Common myeloid progenitor, CD34-positive (primary cell): ENCODE measurements at regions not wholly inside any gene's neighbourhood (a gene's known extent, or its start where the extent isn't known, plus 50 kb on each side); places are given as distances from the start of the nearest gene placed in this dataset.

Source experiments
- CTCF ChIA-PET: fragments of 350-600 bp; sonication (Branson Sonifier 250); formaldehyde crosslinking; loops from one replicate; lab custom pipeline; 2021; ENCODE audit warnings: antibody characterized with exemption; lab: Charles Lee
- POLR2A ChIA-PET: fragments of 350-600 bp; sonication (Branson Sonifier 250); formaldehyde crosslinking; loops from one replicate; lab custom pipeline; 2021; ENCODE audit warnings: antibody characterized with exemption; lab: Charles Lee
- DNase-seq, 3 donors: peaks; one replicate each; pipeline versions ENCODE4 v3.0.0 to v3.0.0-alpha.2; 2013
- H3K27ac ChIP-seq, 2 experiments: 1 replicate in 1 of 2; 2 replicates in 1 of 2; pipeline ENCODE4 v1.7.0; 2013; ENCODE audit warnings: inconsistent platforms in 2 of 2, low read length in 2 of 2, mild to moderate bottlenecking in 2 of 2, low read depth in 1 of 2, moderate library complexity in 1 of 2; ENCODE audit not compliant: severe bottlenecking in 2 of 2, insufficient read depth in 1 of 2, poor library complexity in 1 of 2
- H3K27me3 ChIP-seq, 5 experiments: replicated peaks in 2 of 5; 1 replicate in 3 of 5; 2 replicates in 2 of 5; pipeline versions ENCODE4 v1.6.1 to v1.7.0; 2013; ENCODE audit warnings: low read length in 4 of 5, mild to moderate bottlenecking in 2 of 5, moderate library complexity in 2 of 5, inconsistent platforms in 1 of 5; ENCODE audit not compliant: insufficient read depth in 5 of 5, control insufficient read depth in 4 of 5
- H3K36me3 ChIP-seq, 4 experiments: 1 replicate in 2 of 4; 2 replicates in 2 of 4; pipeline versions ENCODE4 v1.6.1 to v1.7.0; 2013; ENCODE audit warnings: low read length in 3 of 4, control low read depth in 1 of 4, mild to moderate bottlenecking in 1 of 4; ENCODE audit not compliant: control insufficient read depth in 4 of 4, insufficient read depth in 4 of 4
- H3K4me1 ChIP-seq, 4 experiments: 1 replicate in 3 of 4; 2 replicates in 1 of 4; pipeline versions ENCODE4 v1.6.1 to v1.7.1; 2013; ENCODE audit warnings: low read length in 3 of 4, mild to moderate bottlenecking in 3 of 4, control low read depth in 1 of 4, inconsistent platforms in 1 of 4, moderate library complexity in 1 of 4; ENCODE audit not compliant: control insufficient read depth in 4 of 4, insufficient read depth in 4 of 4; ENCODE audit errors: control extremely low read depth in 1 of 4
- H3K4me3 ChIP-seq, 7 experiments: 1 replicate in 4 of 7; 2 replicates in 3 of 7; pipeline versions ENCODE4 v1.5.1 to v1.7.0; 2013; ENCODE audit warnings: mild to moderate bottlenecking in 7 of 7, low read length in 6 of 7, moderate library complexity in 6 of 7, inconsistent platforms in 2 of 7, low read depth in 2 of 7, control low read depth in 1 of 7; ENCODE audit not compliant: insufficient read depth in 4 of 7, control insufficient read depth in 1 of 7; ENCODE audit errors: extremely low read depth in 1 of 7
- H3K9me3 ChIP-seq, 5 experiments: 1 replicate in 4 of 5; 2 replicates in 1 of 5; pipeline versions ENCODE4 v1.6.1 to v1.7.1; 2013; ENCODE audit warnings: low read length in 4 of 5, mild to moderate bottlenecking in 2 of 5, inconsistent platforms in 1 of 5, low read depth in 1 of 5, moderate library complexity in 1 of 5; ENCODE audit not compliant: control insufficient read depth in 4 of 5, insufficient read depth in 2 of 5; ENCODE audit errors: control extremely low read depth in 1 of 5
- WGBS: methylation state at CpG from one replicate; pipeline ENCODE4 v1.1.5; 2013; ENCODE audit not compliant: insufficient coverage; 5-methylcytosine and 5-hydroxymethylcytosine counted together

DNA sequence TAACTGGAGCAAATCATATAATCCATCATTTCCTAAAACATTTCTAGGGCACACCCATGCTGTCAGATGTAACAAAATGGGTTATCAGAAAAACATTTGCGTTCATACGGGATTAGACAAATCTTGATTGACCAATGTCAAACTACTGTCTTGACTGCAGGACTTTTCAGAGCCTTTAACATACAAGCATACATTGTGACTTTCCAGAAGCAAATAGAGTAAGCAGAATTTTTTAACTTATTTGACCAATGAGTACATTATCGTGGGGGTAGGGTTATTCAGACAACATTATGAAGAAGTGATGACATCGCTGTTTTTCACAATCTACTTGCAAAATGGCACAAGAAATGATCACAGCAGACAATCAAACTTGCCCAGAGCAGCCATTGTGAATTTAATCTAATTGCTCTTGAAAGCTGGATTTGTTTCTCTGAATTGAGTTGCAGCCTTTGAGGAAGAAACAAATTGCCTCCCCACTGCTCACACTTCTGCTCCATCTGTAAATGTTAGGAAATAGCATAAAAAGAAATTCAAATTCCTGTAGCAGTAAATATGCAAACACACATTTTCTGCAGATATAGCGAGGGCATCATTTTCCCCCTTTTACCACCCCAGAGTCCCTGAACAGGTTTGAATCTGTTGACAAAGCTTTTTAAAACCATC, 133.0 kb upstream of the DOK5 start:
- no peak for DNase-seq
- H3K4me1 ChIP-seq = no peaks in the 10 kb centered on the region
- ChIA-PET POLR2A (no interaction called here), CTCF (interaction anchor here (1.0 kb wide), 1 partner anchor 9 kb away, joined by 3 read pairs; no protein-coding TSS in a partner anchor)
- 100% methylated on average over 3 of the region's 5 CpGs for WGBS
- H3K27me3 ChIP-seq = peaks cover 0 to 2% (median 0%) of the 10 kb centered on the region in 5 experiments
- H3K9me3 ChIP-seq = peaks cover 0 to 2% (median 0%) of the 10 kb centered on the region in 5 experiments
- H3K4me3 ChIP-seq = no peak overlapping the region
- H3K27ac ChIP-seq = no peak overlapping the region
- H3K36me3 ChIP-seq = no peaks in the 10 kb centered on the region

DNA sequence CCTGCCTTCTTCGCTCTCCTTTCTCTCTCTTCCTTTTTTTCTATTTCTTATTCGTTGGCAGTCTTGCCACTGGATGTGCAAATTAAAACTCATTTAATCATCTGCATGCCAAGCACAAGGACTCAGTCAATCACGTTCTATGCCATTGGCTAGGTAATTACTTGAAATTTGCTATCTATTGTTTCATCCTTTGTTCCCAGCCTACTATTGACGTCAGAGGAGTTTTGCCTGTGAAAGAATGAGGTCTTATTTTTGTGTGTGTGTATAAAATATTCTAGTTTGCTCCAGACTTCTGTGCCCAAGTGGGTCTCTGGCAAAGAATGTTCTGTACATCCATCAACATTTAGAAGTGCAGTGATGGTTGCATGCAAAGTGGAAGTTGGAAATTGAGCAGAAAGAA, 132.3 kb upstream of the DOK5 start:
- DNase-seq = no peak
- Histone ChIP-seq H3K27ac (no peak overlapping the region), H3K9me3 (peaks cover 0 to 2% (median 0%) of the 10 kb centered on the region in 5 experiments), H3K36me3 (no peaks in the 10 kb centered on the region), H3K4me1 (no peaks in the 10 kb centered on the region), H3K4me3 (no peak overlapping the region), H3K27me3 (peaks cover 0 to 2% (median 0%) of the 10 kb centered on the region in 5 experiments)
- POLR2A ChIA-PET = no interaction called here
- CTCF ChIA-PET = interaction anchor here (1.0 kb wide), 1 partner anchor 8 kb away, joined by 3 read pairs; no protein-coding TSS in a partner anchor
- WGBS = 95% methylated on average over 3 of the region's 4 CpGs

DNA sequence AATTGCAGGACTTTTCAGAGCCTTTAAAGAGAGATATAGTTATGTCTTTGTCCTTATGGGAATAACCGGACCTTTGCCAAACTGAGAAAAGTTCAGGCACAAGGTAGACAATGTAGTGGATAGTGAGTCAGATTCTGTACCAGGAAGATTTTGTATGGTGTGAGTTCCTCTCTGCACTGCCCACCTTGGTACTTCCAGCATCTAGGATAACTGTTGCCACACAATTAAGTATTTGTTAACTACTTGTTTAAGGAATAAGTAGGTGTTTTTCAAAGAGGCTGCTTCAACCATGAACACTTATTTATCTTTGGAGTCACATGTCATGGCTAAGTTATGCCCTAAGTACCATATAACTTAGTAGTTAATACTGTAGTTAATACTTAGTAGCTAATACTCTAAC, 131.8 kb upstream of the DOK5 start:
- no peak for DNase-seq
- Histone ChIP-seq H3K4me1 (no peaks in the 10 kb centered on the region), H3K4me3 (no peak overlapping the region), H3K36me3 (no peaks in the 10 kb centered on the region), H3K27ac (no peak overlapping the region), H3K9me3 (peaks cover 0 to 2% (median 0%) of the 10 kb centered on the region in 5 experiments), H3K27me3 (peaks cover 0 to 2% (median 0%) of the 10 kb centered on the region in 5 experiments)
- WGBS = 100% methylated on average over 1 of the region's 1 CpG
- POLR2A ChIA-PET = no interaction called here
- CTCF ChIA-PET = no interaction called here

DNA sequence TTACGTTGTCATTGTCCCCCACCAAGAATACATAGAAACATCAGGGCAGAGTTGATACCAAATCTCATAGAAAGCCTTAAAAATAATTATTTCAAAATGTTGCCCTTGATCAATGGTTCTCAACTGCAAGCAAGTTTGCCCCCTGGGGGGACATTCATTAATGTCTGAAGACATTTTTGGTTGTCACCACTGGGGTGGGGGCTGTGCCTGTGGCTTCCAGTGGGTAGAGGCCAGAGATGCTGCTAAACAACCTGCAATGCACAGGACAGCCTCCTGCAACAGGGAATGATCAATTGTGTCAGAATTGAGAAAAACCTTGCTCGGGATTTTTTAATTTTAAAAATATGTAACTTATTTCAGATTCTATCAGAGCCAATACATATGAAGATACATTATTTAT, 130.6 kb upstream of the DOK5 start:
- no peak overlapping the region for H3K4me3 ChIP-seq
- peaks cover 0 to 2% (median 0%) of the 10 kb centered on the region in 5 experiments for H3K27me3 ChIP-seq
- peaks cover 0 to 2% (median 0%) of the 10 kb centered on the region in 5 experiments for H3K9me3 ChIP-seq
- no peak for DNase-seq
- no CpG with 5 or more reads among the region's 2 CpGs for WGBS
- no peaks in the 10 kb centered on the region for H3K36me3 ChIP-seq
- no peaks in the 10 kb centered on the region for H3K4me1 ChIP-seq
- CTCF ChIA-PET = no interaction called here
- H3K27ac ChIP-seq = no peak overlapping the region
- POLR2A ChIA-PET = no interaction called here

DNA sequence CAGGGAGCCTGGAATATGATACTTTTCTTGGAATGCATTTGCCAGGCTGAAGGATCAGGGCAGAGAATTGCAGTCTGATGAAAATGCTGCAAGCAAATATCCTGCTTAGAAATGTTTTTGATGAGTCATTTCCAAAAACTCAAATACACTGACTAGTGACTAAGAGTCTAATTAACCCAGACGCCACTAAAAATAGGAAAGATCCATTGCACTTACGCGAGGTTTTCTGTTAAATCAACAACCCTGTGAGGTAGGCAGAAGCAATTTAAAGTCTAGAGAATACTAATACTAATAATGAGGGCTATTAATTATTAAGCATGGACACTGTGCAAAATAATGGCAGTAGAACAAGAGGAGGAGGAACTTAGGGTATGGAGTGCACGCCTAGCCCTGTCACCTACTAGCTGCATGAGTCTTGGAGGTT, 130.1 kb upstream of the DOK5 start:
- Histone ChIP-seq H3K27me3 (peaks cover 0 to 2% (median 0%) of the 10 kb centered on the region in 5 experiments), H3K9me3 (peaks cover 0 to 2% (median 0%) of the 10 kb centered on the region in 5 experiments), H3K36me3 (no peaks in the 10 kb centered on the region), H3K27ac (no peak overlapping the region), H3K4me3 (no peak overlapping the region), H3K4me1 (no peaks in the 10 kb centered on the region)
- DNase-seq = peak in 2 of 3 donors; percentile 2 to 16
- WGBS = 93% methylated on average over 1 of the region's 4 CpGs
- ChIA-PET CTCF (no interaction called here), POLR2A (no interaction called here)

DNA sequence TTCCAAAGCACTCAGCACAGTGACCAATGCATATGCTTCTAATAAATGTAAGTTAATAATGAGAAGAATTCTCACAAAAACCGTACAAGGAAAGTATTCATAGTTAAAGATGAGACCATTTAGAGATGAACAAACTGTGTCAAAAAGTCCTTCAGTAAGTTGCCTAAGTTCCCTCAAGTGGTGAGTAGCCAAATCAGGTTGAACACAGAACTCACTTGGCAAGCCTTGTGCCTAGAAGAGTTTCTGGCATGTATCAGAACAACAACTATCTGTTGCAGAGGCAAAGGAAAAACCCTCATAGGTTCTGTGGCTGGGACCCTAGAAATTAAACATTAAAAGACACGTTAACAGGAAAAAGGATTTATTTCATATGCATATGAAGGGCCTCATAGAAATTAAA, 129.6 kb upstream of the DOK5 start:
- ChIA-PET POLR2A (no interaction called here), CTCF (no interaction called here)
- Histone ChIP-seq H3K27ac (no peak overlapping the region), H3K27me3 (peaks cover 0 to under 1% (median 0%) of the 10 kb centered on the region in 5 experiments), H3K9me3 (peaks cover 0 to 2% (median 0%) of the 10 kb centered on the region in 5 experiments), H3K36me3 (no peaks in the 10 kb centered on the region), H3K4me1 (no peaks in the 10 kb centered on the region), H3K4me3 (no peak overlapping the region)
- no peak for DNase-seq
- 100% methylated on average over 2 of the region's 2 CpGs for WGBS

DNA sequence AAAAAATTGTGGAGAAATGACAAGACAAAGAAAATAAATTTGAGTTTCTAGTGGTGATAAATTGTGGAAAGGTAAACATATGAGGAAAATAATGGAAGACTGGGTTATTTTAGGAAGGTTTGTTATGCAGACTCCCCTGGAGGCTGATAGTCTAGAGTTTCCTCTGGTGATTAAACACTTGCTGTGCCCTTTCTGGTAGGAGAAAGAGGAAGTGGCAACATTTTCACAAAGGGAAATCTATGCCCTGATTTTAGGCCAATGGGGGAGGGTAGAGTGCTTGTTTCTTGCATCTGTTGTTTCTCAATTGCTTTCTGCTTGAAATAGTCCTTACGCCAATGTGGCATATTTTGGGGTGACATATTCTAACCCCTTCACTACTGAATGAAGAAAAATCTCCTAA, 129.1 kb upstream of the DOK5 start:
- WGBS = no CpG with 5 or more reads among the region's 1 CpG
- peak in 1 of 3 donors; percentile 8 for DNase-seq
- CTCF ChIA-PET = no interaction called here

More for the DNA sequence above, 129.1 kb upstream of the DOK5 start:
- Histone ChIP-seq H3K4me1 (no peaks in the 10 kb centered on the region), H3K9me3 (peaks cover 0 to 2% (median 0%) of the 10 kb centered on the region in 5 experiments), H3K4me3 (no peak overlapping the region), H3K36me3 (no peaks in the 10 kb centered on the region), H3K27me3 (no peaks in the 10 kb centered on the region), H3K27ac (no peak overlapping the region)
- POLR2A ChIA-PET = no interaction called here
